GM23248 (cell line): ENCODE measurements at regions not wholly inside any gene's neighbourhood (a gene's known extent, or its start where the extent isn't known, plus 50 kb on each side); places are given as distances from the start of the nearest gene placed in this dataset.

ENCODE experiments used
- EZH2 ChIP-seq: fragments of 200-600 bp; sonication (generic); IDR thresholded peaks from 2 replicates; pipeline ENCODE4 v1.6.1; 2018; ENCODE audit warnings: antibody characterized with exemption, mild to moderate bottlenecking; ENCODE audit not compliant: insufficient read depth, poor library complexity, severe bottlenecking
- EZH2phosphoT487 ChIP-seq: fragments of 200-600 bp; sonication (generic); IDR thresholded peaks from 2 replicates; pipeline ENCODE4 v1.6.1; 2018; ENCODE audit warnings: antibody characterized with exemption, moderate library complexity, mild to moderate bottlenecking, low read depth; ENCODE audit not compliant: insufficient read depth

- TF ChIP-seq EZH2 = no peak
- no peak for TF ChIP-seq EZH2phosphoT487
These were observed 645.1 kb upstream of the FAM98A start for GRCh38 chr2:34244195-34244594.
